Vagina (tissue), 2 donors: ENCODE measurements at regions not wholly inside any gene's neighbourhood (a gene's known extent, or its start where the extent isn't known, plus 50 kb on each side); places are given as distances from the start of the nearest gene placed in this dataset.

Experiments
- POLR2A ChIP-seq, 2 donors: fragments of 450-650 bp; IDR thresholded peaks; one replicate each; pipeline ENCODE4 v1.6.1; 2017; ENCODE audit warnings: antibody characterized with exemption in 2 of 2, mild to moderate bottlenecking in 2 of 2, moderate library complexity in 2 of 2
- TF ChIP-seq, protein P1 (sequence below), 3 experiments: fragments of 450-650 bp in 2 of 3; fragments of 200-600 bp in 1 of 3; sonication (generic) in 1 of 3; IDR thresholded peaks; one replicate each; pipeline ENCODE4 v1.5.1; 2017 to 2019; ENCODE audit warnings: antibody characterized with exemption in 3 of 3, mild to moderate bottlenecking in 2 of 3, moderate library complexity in 2 of 3

DNA sequence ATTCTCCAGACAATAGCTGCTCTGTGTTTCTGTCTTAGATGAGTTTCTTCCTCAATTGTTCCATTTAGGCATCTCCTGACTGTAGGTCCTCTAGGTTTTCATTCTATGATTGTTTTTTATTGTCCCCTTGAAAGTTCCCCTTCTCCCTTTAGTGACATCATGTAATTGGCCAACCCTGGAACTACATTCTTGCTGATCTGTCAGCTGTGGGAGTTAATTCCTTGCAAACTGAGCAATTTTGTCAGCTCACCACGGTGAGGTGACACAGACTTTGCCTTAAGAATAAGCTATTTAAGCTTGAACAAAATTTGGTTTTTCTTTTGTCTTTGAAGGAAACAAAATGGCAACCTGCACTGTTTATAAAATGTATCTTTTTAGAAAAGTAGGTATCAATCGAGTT, 95.9 kb downstream of the TXNL1 start:
- TF ChIP-seq, protein P1, sequence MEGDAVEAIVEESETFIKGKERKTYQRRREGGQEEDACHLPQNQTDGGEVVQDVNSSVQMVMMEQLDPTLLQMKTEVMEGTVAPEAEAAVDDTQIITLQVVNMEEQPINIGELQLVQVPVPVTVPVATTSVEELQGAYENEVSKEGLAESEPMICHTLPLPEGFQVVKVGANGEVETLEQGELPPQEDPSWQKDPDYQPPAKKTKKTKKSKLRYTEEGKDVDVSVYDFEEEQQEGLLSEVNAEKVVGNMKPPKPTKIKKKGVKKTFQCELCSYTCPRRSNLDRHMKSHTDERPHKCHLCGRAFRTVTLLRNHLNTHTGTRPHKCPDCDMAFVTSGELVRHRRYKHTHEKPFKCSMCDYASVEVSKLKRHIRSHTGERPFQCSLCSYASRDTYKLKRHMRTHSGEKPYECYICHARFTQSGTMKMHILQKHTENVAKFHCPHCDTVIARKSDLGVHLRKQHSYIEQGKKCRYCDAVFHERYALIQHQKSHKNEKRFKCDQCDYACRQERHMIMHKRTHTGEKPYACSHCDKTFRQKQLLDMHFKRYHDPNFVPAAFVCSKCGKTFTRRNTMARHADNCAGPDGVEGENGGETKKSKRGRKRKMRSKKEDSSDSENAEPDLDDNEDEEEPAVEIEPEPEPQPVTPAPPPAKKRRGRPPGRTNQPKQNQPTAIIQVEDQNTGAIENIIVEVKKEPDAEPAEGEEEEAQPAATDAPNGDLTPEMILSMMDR (IDR thresholded peaks at IDR 0.05): no peak
- TF ChIP-seq POLR2A (IDR thresholded peaks at IDR 0.05): no peak
